Astrocyte of the cerebellum (primary cell): ENCODE measurements at regions not wholly inside any gene's neighbourhood (a gene's known extent, or its start where the extent isn't known, plus 50 kb on each side); places are given as distances from the start of the nearest gene placed in this dataset.

Experiments used
- DNase-seq: peaks from one replicate; pipeline ENCODE4 v3.0.0-alpha.2; 2011; ENCODE audit warnings: low read depth
- H3K4me3 ChIP-seq: 2 replicates; pipeline ENCODE4 v1.5.1; 2011; ENCODE audit warnings: mild to moderate bottlenecking, low read depth, low read length, moderate library complexity
- CTCF ChIP-seq: IDR thresholded peaks from 2 replicates; pipeline ENCODE4 v1.5.1; 2012; ENCODE audit warnings: low read length, low read depth, moderate library complexity, mild to moderate bottlenecking; ENCODE audit errors: missing control alignments
- in situ Hi-C: cut with HindIII; loops from 2 replicates; pipeline ENCODE4 v1.10.0; 2017; ENCODE audit warnings: low sequenced_read_pairs

DNA sequence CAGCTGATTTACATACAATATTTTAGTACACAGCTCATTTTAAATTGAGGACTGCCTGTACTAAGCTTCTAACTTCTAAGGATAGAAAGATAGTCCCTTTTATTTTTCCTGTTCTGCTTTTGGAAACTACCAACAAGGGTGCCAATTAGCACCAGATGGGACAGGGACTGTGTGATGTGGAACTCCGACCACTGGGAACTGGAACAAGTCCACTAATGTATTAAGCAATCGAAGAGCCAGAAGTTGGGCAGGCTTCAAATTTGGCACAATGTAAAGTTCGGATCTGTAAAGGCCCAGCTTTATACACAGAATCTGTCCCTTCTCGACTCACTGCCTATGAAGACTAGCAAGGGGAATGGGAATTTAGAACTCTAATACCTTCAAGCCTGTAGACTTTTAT lies 149.3 kb downstream of the ZC3H11B start:
- in situ Hi-C loops, result no loop called here
- no peak for DNase-seq
- TF ChIP-seq CTCF, result no peak
- no peak overlapping the region for H3K4me3 ChIP-seq

DNA sequence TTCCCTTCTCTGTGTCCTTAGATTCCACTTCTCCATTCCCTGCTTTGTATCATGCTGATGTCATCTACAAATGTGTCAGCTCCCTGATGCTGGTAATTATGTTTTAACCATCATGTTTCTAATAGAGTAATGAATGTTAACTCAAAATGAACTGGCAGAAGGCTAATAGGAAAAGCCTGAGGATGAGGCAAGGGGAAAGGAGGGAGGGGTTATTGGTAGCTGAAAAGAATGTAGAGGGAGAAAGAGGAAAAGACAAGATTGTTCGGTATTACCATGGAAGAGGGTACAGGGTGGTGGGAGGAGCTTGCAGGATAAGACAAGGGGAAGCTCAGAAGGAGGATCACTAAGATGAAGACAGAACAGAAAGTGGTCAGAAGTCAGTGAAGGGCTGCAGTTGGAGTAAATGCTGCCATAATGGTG lies 150.9 kb downstream of the ZC3H11B start:
- DNase-seq, result no peak
- TF ChIP-seq CTCF, result no peak
- in situ Hi-C loops, result no loop called here

GRCh38 chr1:219460896-219461815 lies 151.7 kb downstream of the ZC3H11B start:
- no peak for DNase-seq
- no peak overlapping the region for H3K4me3 ChIP-seq

More for the DNA sequence above, 150.9 kb downstream of the ZC3H11B start:
- H3K4me3 ChIP-seq, result no peak overlapping the region

GRCh38 chr1:219460081-219460895 lies 152.6 kb downstream of the ZC3H11B start:
- in situ Hi-C loops, result no loop called here
- DNase-seq, result no peak
- TF ChIP-seq CTCF, result no peak
- H3K4me3 ChIP-seq, result no peak overlapping the region

More at GRCh38 chr1:219460896-219461815, 151.7 kb downstream of the ZC3H11B start:
- no peak for TF ChIP-seq CTCF
- in situ Hi-C loops, result no loop called here

GRCh38 chr1:219459351-219460080 lies 153.4 kb downstream of the ZC3H11B start:
- DNase-seq, result no peak
- no peak overlapping the region for H3K4me3 ChIP-seq
- TF ChIP-seq CTCF, result no peak
- in situ Hi-C loops, result no loop called here

DNA sequence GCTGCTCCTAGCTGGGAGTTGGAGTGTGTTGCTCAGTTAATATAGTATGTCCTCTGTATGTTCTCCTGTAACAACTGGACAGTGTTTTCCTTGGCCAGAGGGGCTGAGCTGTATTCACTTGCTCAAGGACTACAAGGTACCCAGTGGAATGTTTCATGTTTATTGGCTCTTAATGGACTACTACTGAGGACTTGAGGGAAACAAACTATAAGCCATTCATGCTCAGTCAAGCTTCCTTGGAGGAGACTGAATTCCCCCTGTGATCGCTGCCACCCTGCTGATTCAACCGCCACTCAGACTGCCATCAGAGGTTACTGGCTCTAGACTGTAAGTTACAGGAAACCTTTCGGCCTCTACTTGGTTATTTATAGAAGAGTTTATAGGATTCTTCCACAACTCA lies 166.6 kb downstream of the ZC3H11B start:
- H3K4me3 ChIP-seq, result no peak overlapping the region
- DNase-seq, result no peak
- no peak for TF ChIP-seq CTCF
- in situ Hi-C loops, result no loop called here
